NCI-H82 (cell line): ENCODE measurements at regions not wholly inside any gene's neighbourhood (a gene's known extent, or its start where the extent isn't known, plus 50 kb on each side); places are given as distances from the start of the nearest gene placed in this dataset.

Experiments used
- DNase-seq: peaks from one replicate; lab custom pipeline; 2025; lab: John Stamatoyannopoulos, UW

DNA sequence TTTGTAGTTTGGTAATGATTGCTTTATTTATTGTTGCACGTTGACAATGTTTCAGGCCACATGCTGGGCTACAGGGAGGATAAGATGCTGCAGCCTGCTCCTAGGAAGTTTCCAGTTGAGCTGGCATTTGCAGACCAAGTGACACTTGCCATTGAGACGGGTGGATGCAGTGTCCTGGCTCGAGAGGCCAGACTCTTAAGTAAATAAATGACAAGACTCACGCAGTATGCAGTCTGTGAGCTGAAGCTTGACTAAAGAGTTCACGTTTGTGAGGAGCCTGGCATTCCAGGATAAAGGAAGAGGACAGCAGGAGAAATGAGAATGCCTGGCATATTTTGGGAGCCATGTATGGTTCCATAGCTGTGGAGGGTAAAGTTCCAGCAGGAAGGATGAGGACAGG lies 105.8 kb downstream of the BAMBI start:
- DNase-seq = no peak

- DNase-seq = no peak
Observed at GRCh38 chr10:28785018-28785417, 107.7 kb downstream of the BAMBI start.

DNA sequence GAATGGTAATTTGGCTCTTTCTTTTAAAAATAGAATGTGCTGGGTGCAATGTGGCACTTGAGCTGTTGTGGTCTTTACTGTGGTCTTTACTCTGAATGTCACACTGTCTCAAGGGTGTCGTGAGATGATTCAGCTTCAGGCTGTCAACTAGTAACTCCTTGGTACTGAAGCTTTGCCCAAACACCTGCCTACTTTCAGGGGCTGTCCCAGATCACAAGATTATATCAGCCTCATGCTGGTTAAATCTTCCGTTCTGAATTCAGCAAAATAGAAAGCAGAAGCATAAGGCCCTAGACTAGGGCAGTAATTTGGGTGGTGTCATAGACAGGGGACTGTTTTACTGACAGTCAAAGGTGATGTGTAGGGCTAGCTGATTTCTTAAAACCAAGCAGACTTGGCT lies 110.9 kb downstream of the BAMBI start:
- DNase-seq = no peak

GRCh38 chr10:28788762-28789161 lies 111.4 kb downstream of the BAMBI start:
- no peak for DNase-seq

DNA sequence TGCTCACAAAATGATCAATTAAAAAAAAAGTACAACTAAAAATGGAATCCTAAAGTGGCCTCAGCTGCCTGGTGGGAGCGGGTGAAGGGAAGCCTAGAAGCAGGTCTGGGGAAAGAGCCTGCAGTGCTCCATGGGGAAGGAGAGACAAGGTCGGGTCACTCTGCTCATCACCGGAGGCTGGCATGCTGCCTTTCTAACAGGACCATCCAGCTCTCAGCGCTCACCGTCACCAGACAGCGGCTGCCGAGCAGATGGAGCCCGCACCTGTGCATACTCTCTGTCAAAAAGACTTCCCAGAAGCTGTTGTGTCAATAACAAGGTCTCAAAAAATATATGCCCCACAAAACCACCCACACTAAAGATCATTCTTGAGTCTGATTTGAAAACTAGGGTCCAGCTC lies 112.8 kb downstream of the BAMBI start:
- peak; percentile 10 for DNase-seq

DNA sequence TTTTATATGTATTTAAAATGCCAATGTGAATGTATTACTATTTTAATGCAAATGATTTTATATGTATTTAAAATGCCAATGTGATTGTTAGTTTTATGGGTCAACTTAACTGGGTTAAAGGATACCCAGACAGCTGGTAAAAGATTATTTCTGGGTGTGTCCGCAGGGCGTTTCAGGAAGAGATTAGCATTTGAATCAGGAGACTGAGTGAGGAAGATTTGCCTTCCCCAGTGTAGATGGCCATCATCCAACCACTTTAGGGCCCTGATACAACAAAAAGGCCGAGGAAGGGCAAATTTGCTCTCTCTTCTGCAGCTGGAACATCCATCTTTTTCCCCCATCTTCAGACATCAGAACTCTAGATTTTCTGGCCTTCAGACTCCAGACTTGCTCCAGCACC lies 116.2 kb downstream of the BAMBI start:
- peak; percentile 45 for DNase-seq

- no peak for DNase-seq
Observed at GRCh38 chr10:28794986-28795385, 117.7 kb downstream of the BAMBI start.

DNA sequence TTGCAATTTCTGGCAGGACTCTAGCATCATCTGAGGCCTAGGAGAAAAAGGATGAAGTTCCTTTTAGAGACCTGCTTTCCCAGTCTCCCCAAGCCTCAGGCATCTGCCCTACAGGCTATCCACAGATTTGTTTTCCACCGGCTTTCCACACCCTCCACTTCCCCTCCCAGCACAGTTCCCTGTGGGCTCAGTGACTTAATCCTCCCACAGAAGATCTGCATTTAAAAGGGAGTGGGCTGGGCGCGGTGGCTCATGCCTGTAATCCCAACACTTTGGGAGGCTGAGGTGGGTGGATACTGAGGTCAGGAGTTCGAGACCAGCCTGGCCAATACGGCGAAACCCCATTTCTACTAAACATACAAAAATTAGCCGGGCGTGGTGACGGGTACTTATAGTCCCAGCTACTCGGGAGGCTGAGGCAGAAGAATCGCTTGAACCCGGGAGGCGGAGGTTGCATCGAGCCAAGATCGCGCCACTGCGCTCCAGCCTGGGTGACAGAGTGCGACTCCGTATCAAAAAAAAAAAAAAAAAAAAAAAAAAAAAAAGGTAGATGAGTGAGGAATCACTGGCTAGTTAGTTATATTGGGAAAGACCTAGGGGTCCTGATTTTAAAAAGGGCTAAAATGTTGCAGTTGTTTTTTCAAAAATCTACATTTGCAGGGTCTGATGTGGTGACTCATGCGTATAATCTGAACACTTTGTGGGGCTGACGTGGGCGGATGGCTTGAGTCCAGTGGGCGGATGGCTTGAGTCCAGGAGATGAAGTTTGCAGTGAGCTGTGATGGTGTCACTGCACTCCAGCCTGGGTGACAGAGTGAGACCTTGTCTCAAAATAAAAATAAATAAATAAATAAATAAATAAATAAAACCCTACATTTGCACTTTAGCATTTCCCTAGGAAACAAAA lies 119.5 kb downstream of the BAMBI start:
- DNase-seq = no peak

GRCh38 chr10:28797904-28798371 lies 120.6 kb downstream of the BAMBI start:
- no peak for DNase-seq

DNA sequence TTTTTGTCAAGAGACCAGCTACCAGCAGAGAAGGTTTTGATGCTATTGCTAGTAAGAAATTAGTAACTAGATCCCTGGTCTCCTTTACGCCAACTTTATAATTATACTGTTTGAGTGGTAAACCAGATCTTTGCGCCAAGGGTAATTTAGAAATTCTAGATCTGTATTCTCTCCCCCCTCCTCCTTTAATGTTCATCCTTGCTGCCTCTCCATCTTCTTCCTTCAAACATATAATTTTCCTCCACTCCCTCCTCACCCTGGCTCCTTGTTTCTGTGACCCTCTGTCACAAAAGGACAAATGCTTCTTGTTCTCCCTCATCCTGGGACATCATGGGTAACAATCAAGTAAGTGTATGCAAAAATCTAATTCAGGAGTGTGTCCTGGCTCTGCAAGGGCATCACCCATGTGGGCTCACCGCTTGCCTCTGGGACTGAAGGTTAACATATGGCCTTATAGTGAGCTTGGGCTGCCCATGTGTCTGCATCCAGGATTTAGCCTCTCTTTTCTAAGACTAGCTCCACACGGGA lies 121.2 kb downstream of the BAMBI start:
- no peak for DNase-seq

DNA sequence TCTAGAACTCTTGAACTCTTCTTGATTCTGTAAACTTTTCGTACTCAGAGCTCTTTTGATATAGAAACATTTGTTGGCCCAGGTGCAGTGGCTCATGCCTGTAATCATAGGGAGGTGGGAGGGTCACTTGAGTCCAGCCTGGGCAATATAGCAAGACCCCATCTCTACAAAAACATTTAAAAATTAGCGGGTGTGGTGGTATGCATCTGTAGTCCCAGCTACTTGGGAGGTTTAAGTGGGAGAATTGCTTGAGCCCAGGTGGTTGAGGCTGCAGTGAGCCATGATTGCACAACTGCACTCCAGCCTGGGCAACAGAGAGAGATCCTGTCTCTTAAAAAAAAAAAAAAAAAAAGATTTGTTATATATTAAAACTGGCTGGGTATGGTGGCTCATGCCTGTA lies 121.6 kb downstream of the BAMBI start:
- no peak for DNase-seq

- no peak for DNase-seq
Observed at GRCh38 chr10:28800144-28800543, 122.8 kb downstream of the BAMBI start.

GRCh38 chr10:28801247-28801646 lies 123.9 kb downstream of the BAMBI start:
- no peak for DNase-seq

DNA sequence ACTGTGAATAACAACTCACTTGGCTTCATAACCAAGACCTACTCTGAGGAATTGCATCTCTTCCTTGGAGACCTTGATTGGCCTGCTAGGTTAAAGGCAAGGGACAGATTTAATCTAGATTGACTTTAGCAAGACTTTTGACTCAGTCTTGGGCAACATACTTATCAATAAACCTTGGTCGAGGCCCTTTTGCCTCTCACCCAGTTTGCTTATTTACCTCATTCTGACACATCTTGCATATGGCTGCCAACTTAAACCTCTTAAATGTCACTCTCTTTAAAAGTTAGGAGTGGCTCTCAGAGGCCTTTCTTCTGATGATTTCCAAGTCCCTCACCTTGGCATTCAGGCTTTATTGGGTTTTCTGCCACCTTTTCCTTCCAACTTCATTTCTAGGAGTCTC lies 124.5 kb downstream of the BAMBI start:
- DNase-seq = no peak

DNA sequence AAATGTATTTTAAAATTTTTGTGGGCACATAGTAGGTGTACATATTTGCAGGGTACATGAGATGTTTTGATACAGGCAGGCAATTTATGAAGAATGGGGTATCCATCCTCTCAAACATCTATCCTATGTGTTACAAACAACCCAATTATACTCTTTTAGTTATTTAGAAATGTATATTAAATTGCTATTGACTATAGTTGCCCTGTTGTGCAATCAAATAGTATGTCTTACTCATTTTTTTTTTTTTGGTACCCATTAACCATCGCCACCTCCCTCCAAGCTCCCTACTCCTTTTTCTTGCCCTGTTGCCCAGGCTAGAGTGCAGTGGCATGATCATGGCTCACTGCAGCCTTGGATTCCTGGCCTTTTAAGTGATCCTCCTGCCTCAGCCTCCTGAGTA lies 128.1 kb downstream of the BAMBI start:
- no peak for DNase-seq

- no peak for DNase-seq
Observed at GRCh38 chr10:28806488-28806941, 129.2 kb downstream of the BAMBI start.

DNA sequence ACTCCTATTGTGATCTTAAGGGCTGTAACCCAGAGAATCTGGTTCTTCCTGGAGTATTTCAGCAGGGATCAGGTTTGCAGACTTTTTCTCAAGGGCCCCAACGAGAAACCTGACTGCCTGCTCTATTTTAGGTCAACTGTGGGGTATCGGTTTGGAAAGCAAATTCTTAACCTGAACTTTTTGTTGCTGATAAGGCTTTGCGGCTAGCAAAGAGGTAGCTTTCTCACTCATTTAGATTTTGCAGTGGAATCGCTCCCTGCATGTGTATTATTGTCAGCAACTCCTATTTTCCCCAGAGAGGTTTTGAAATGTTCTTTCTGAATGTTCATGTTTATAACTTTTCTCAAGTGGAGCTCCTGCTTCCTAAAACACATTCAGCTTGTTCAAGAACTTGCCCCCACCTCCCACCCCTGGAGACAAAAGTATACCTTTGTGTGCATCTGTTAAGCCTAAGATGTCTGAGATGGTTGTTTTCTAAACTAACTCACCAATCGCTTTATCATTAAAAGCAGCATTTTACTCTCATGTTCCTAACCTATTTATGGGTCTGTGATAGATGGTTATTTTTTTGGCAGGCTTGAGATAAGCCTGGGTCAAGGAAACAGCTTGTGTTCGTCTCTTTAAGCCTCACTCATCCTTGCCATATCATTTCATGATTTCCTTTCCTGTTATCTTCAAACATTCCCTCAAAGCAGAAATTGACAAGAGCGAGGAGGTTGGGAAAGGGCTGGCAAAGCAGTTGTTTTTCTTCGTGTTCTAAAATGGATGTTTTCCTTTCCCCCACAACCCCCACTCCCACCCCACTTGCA lies 129.8 kb downstream of the BAMBI start:
- DNase-seq = peak; percentile 49

- peak; percentile 89 for DNase-seq
Observed at GRCh38 chr10:28807760-28808613, 130.7 kb downstream of the BAMBI start.

GRCh38 chr10:28808693-28809092 lies 131.4 kb downstream of the BAMBI start:
- DNase-seq = no peak

DNA sequence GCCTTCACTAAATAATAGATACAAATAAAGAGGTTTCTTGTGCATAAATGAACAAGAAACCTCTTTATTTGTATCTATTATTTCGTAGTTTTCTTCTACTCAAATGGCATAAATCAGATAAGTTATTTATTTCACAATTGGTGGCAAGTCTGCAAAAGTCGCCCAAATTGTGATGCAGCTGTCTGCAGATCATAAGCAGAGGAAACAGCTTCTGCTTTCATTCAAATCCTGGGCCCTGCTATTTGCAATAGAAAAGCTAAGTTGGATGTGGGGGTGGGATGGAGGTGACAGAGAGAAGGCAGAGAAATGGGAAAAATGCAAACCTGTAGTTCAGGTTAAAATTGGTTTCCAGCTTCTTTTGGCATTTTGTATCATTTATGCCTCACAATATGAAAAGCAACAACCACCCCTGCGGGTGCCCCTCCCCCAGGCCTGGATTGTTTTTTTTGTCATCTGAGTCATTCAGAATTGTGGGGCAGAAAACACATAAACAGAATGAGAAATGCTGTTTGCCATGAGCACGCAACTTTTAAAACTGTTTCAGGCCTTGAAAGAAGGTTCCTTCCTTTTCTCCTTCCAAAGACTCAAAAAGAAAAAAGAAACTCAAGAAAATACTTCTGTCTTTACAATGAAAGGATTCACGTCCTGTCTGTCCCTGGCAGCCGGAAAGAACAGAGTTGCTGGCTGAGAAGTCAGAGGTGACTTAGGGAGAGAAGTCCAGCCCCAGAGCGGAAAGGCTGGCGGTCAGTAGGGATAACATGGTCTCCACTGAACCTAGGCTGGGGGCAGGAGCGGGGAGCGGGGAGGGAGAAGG lies 132.9 kb downstream of the BAMBI start:
- no peak for DNase-seq
